Chondrocyte (in vitro differentiated cells): ENCODE measurements at regions not wholly inside any gene's neighbourhood (a gene's known extent, or its start where the extent isn't known, plus 50 kb on each side); places are given as distances from the start of the nearest gene placed in this dataset.

Experiments
- DNase-seq: peaks from one replicate; pipeline ENCODE4 v3.0.0; 2021; ENCODE audit warnings: mixed read lengths, low spot score
- H3K27ac Mint-ChIP-seq: one replicate; pipeline ENCODE4 v1.8.0; 2021; ENCODE audit warnings: mild to moderate bottlenecking, moderate library complexity, mixed read lengths; ENCODE audit not compliant: unreplicated experiment
- H3K27me3 Mint-ChIP-seq: 2 replicates; pipeline ENCODE4 v1.8.0; 2021; ENCODE audit warnings: low read depth, mixed read lengths
- H3K36me3 Mint-ChIP-seq: 2 replicates; pipeline ENCODE4 v1.8.0; 2021; ENCODE audit warnings: low read depth, mixed read lengths
- H3K4me1 Mint-ChIP-seq: 2 replicates; pipeline ENCODE4 v1.8.0; 2021; ENCODE audit warnings: low read depth, mild to moderate bottlenecking, mixed read lengths
- H3K4me3 Mint-ChIP-seq: one replicate; pipeline ENCODE4 v1.8.0; 2021; ENCODE audit warnings: mild to moderate bottlenecking, moderate library complexity, mixed read lengths; ENCODE audit not compliant: unreplicated experiment
- H3K9me3 Mint-ChIP-seq: 2 replicates; pipeline ENCODE4 v1.8.0; 2021; ENCODE audit warnings: low read depth, mixed read lengths
- CTCF ChIP-seq: fragments of 200-600 bp; sonication (generic); IDR thresholded peaks from 2 replicates; pipeline ENCODE4 v1.5.0; 2021; ENCODE audit warnings: antibody characterized with exemption, mild to moderate bottlenecking, moderate library complexity

- no peak for TF ChIP-seq CTCF
- DNase-seq, result no peak
- no peaks in the 10 kb centered on the region for H3K9me3 Mint-ChIP-seq
- H3K36me3 Mint-ChIP-seq, result no peaks in the 10 kb centered on the region
- H3K4me3 Mint-ChIP-seq, result no peak overlapping the region
- H3K27me3 Mint-ChIP-seq, result peaks cover 34% of the 10 kb centered on the region
- no peak overlapping the region for H3K27ac Mint-ChIP-seq
- H3K4me1 Mint-ChIP-seq, result no peaks in the 10 kb centered on the region
These were observed 103.9 kb downstream of the RBFOX3 start for GRCh38 chr17:79506955-79507354.

- Mint-ChIP-seq H3K4me3 (no peak overlapping the region), H3K36me3 (no peaks in the 10 kb centered on the region), H3K4me1 (no peaks in the 10 kb centered on the region), H3K9me3 (no peaks in the 10 kb centered on the region), H3K27ac (no peak overlapping the region), H3K27me3 (peaks cover 40% of the 10 kb centered on the region)
- DNase-seq, result no peak
- no peak for TF ChIP-seq CTCF
These were observed 104.5 kb downstream of the RBFOX3 start for GRCh38 chr17:79506150-79506870.

- H3K27me3 Mint-ChIP-seq, result peaks cover 47% of the 10 kb centered on the region
- H3K36me3 Mint-ChIP-seq, result no peaks in the 10 kb centered on the region
- DNase-seq, result no peak
- no peak overlapping the region for H3K27ac Mint-ChIP-seq
- H3K4me3 Mint-ChIP-seq, result no peak overlapping the region
- no peak for TF ChIP-seq CTCF
- H3K4me1 Mint-ChIP-seq, result no peaks in the 10 kb centered on the region
- H3K9me3 Mint-ChIP-seq, result no peaks in the 10 kb centered on the region
These were observed 105.7 kb downstream of the RBFOX3 start for GRCh38 chr17:79505199-79505598.

GRCh38 chr17:79504181-79504605 lies 106.7 kb downstream of the RBFOX3 start:
- Mint-ChIP-seq H3K27me3 (peaks cover 48% of the 10 kb centered on the region), H3K27ac (no peak overlapping the region), H3K36me3 (peaks cover 1% of the 10 kb centered on the region), H3K4me3 (no peak overlapping the region), H3K4me1 (no peaks in the 10 kb centered on the region), H3K9me3 (peaks cover 2% of the 10 kb centered on the region)
- no peak for DNase-seq
- no peak for TF ChIP-seq CTCF

GRCh38 chr17:79503126-79503839 lies 107.6 kb downstream of the RBFOX3 start:
- no peak for DNase-seq
- H3K27ac Mint-ChIP-seq, result no peak overlapping the region
- H3K36me3 Mint-ChIP-seq, result peaks cover 2% of the 10 kb centered on the region
- H3K27me3 Mint-ChIP-seq, result peaks cover 48% of the 10 kb centered on the region
- TF ChIP-seq CTCF, result no peak
- H3K9me3 Mint-ChIP-seq, result peaks cover 4% of the 10 kb centered on the region
- no peaks in the 10 kb centered on the region for H3K4me1 Mint-ChIP-seq
- no peak overlapping the region for H3K4me3 Mint-ChIP-seq
